Astrocyte of the spinal cord (primary cell): ENCODE measurements at regions not wholly inside any gene's neighbourhood (a gene's known extent, or its start where the extent isn't known, plus 50 kb on each side); places are given as distances from the start of the nearest gene placed in this dataset.

Experiments
- DNase-seq: peaks from one replicate; pipeline ENCODE4 v3.0.0; 2011; ENCODE audit warnings: low read depth, low spot score
- H3K4me3 ChIP-seq: 2 replicates; pipeline ENCODE4 v1.5.1; 2011; ENCODE audit warnings: low read depth, mild to moderate bottlenecking, low read length, moderate library complexity
- CTCF ChIP-seq: IDR thresholded peaks from 2 replicates; pipeline ENCODE4 v1.5.1; 2012; ENCODE audit warnings: low read depth, mild to moderate bottlenecking, low read length, inconsistent platforms
- in situ Hi-C: cut with HindIII; loops from 2 replicates; pipeline ENCODE4 v1.10.0; 2017; ENCODE audit warnings: low sequenced_read_pairs

GRCh38 chr12:4003576-4003975 lies 130.4 kb upstream of the PARP11 start:
- DNase-seq = no peak
- no peak for TF ChIP-seq CTCF
- no peak overlapping the region for H3K4me3 ChIP-seq
- in situ Hi-C loops = no loop called here

- in situ Hi-C loops = no loop called here
- no peak for DNase-seq
- TF ChIP-seq CTCF = no peak
- H3K4me3 ChIP-seq = no peak overlapping the region
Observed at GRCh38 chr12:4002601-4003000, 129.4 kb upstream of the PARP11 start.

GRCh38 chr12:4001841-4002240 lies 128.6 kb upstream of the PARP11 start:
- in situ Hi-C loops = no loop called here
- no peak overlapping the region for H3K4me3 ChIP-seq
- TF ChIP-seq CTCF = no peak
- no peak for DNase-seq

- in situ Hi-C loops = no loop called here
- DNase-seq = no peak
- no peak for TF ChIP-seq CTCF
- H3K4me3 ChIP-seq = no peak overlapping the region
Observed at GRCh38 chr12:4001031-4001430, 127.8 kb upstream of the PARP11 start.

GRCh38 chr12:3999904-4000303 lies 126.7 kb upstream of the PARP11 start:
- in situ Hi-C loops = no loop called here
- no peak for DNase-seq
- no peak overlapping the region for H3K4me3 ChIP-seq
- TF ChIP-seq CTCF = no peak

GRCh38 chr12:3998968-3999792 lies 126.0 kb upstream of the PARP11 start:
- DNase-seq = no peak
- TF ChIP-seq CTCF = no peak
- H3K4me3 ChIP-seq = no peak overlapping the region
- in situ Hi-C loops = no loop called here
